ENCODE measurements at regions not wholly inside any gene's neighbourhood (a gene's known extent, or its start where the extent isn't known, plus 50 kb on each side); places are given as distances from the start of the nearest gene placed in this dataset.
"Not testable (repeated sequence)": the region's sequence is repeated elsewhere in the genome, so short reads cannot be mapped to it uniquely, and the experiment has no call there.

DNA sequence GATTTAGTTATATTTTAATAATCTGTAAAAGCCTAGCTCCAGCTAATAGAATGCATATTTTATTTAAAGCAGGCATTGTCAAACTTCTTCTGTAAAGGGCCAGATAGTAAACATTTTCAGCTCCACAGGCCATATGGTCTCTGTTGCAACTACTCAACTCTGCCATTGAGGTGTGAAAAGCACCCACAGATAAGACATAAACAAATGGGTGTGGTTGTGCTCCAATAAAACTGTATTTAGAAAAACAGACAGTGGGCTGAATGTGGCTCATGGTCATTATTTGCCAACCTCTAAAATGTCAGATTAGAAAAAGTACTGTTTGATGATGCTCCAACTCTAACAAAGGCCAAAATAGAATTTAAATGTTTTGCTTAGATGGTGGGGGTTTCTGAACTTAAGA, 519.9 kb downstream of the RNF144A start:
- no peak overlapping the region for H3K4me3 ChIP-seq (ENCODE audit: low read depth, low read length)
- no peak overlapping the region for H3K9ac ChIP-seq
- H3K27me3 ChIP-seq (ENCODE audit: control insufficient read depth, insufficient read depth, low read length): no peaks in the 10 kb centered on the region
- no peak overlapping the region for H3K4me2 ChIP-seq (ENCODE audit: low read length)
- H3K4me1 ChIP-seq: no peaks in the 10 kb centered on the region
- TF ChIP-seq, protein P1, sequence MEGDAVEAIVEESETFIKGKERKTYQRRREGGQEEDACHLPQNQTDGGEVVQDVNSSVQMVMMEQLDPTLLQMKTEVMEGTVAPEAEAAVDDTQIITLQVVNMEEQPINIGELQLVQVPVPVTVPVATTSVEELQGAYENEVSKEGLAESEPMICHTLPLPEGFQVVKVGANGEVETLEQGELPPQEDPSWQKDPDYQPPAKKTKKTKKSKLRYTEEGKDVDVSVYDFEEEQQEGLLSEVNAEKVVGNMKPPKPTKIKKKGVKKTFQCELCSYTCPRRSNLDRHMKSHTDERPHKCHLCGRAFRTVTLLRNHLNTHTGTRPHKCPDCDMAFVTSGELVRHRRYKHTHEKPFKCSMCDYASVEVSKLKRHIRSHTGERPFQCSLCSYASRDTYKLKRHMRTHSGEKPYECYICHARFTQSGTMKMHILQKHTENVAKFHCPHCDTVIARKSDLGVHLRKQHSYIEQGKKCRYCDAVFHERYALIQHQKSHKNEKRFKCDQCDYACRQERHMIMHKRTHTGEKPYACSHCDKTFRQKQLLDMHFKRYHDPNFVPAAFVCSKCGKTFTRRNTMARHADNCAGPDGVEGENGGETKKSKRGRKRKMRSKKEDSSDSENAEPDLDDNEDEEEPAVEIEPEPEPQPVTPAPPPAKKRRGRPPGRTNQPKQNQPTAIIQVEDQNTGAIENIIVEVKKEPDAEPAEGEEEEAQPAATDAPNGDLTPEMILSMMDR (IDR thresholded peaks at IDR 0.05): no peak
- H3K27ac ChIP-seq: no peak overlapping the region
- no peaks in the 10 kb centered on the region for H3K79me2 ChIP-seq
- H3K9me3 ChIP-seq (ENCODE audit: control insufficient read depth, low read length): no peaks in the 10 kb centered on the region
- no peak overlapping the region for H2AFZ ChIP-seq
- H3K36me3 ChIP-seq (ENCODE audit: control insufficient read depth, insufficient read depth, low read length): no peaks in the 10 kb centered on the region

DNA sequence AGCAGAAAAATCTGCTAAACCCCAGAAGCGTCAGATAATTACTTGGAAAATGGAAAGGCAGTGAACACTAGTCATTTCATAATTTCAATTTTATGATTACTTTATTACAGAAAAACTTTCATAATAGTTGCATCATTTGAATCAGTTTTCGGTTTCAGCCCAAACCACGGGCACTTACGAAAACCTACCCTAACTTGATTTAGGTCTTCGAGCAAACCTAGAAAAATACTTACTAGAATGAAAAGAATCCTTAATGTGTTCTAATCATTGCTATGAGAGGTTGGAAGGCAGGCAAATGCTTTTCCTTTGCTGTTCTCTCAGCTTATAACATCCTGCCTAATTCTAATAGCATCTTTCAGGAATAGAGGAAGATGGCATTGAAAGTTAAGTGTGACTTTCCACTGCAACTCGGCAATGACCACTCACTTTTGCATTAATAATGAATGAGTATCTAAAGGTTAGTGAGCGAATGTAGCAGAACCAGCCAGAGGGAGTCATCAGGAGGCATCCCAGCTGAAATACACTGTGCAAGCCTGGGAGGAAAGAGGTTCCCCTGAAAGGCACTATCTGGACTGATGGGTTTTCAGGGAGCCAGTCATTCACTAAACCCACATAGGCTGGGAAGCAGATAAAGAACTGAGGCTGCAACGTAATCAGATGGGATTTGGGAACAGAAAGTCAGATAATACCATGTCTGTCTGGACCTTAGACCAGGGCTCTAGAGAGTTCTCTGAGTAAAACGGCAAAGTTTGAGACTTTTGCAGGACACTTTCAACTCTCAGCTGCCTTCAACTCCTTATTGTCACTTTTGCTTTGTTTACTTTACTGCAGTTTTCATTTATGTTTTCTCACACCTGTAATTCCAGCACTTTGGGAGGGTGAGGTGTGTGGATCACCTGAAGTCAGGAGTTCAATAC, 520.8 kb downstream of the RNF144A start:
- H2AFZ ChIP-seq: no peak overlapping the region
- no peak overlapping the region for H3K9ac ChIP-seq
- H3K4me3 ChIP-seq (ENCODE audit: low read depth, low read length): no peak overlapping the region
- H3K4me1 ChIP-seq: no peaks in the 10 kb centered on the region
- no peak overlapping the region for H3K27ac ChIP-seq
- H3K79me2 ChIP-seq: no peaks in the 10 kb centered on the region
- no peaks in the 10 kb centered on the region for H3K36me3 ChIP-seq (ENCODE audit: control insufficient read depth, insufficient read depth, low read length)
- no peaks in the 10 kb centered on the region for H3K27me3 ChIP-seq (ENCODE audit: control insufficient read depth, insufficient read depth, low read length)
- no peaks in the 10 kb centered on the region for H3K9me3 ChIP-seq (ENCODE audit: control insufficient read depth, low read length)
- H3K4me2 ChIP-seq (ENCODE audit: low read length): no peak overlapping the region
- TF ChIP-seq, protein P1 (IDR thresholded peaks at IDR 0.05): no peak

DNA sequence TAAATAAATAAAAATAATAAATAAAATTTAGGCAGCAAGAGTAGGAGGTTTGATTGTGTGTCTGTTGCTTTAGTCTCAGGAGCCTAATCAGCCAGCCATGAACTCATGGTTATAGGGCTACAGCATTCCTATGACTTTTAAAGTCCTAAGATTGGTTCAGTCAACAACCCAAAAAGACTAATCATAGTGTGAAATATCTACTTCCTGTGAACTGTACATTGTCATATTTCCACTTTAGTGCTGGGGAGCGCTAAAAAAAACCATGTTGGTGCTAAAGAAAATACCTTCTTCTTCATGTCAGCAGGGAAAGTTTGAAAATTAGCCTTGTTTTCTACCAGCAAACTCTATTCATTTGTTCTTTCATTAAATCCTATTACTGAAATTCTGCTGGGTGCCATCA, 521.6 kb downstream of the RNF144A start:
- Histone ChIP-seq H3K4me2 (ENCODE audit: low read length) (no peak overlapping the region), H3K9ac (no peak overlapping the region), H3K4me3 (ENCODE audit: low read depth, low read length) (no peak overlapping the region), H3K4me1 (no peaks in the 10 kb centered on the region), H2AFZ (no peak overlapping the region), H3K27ac (no peak overlapping the region), H3K27me3 (ENCODE audit: control insufficient read depth, insufficient read depth, low read length) (no peaks in the 10 kb centered on the region), H3K9me3 (ENCODE audit: control insufficient read depth, low read length) (no peaks in the 10 kb centered on the region), H3K79me2 (no peaks in the 10 kb centered on the region), H3K36me3 (ENCODE audit: control insufficient read depth, insufficient read depth, low read length) (no peaks in the 10 kb centered on the region)
- TF ChIP-seq, protein P1 (IDR thresholded peaks at IDR 0.05): no peak

GRCh38 chr2:7440977-7441376, 523.8 kb downstream of the RNF144A start:
- no peaks in the 10 kb centered on the region for H3K36me3 ChIP-seq (ENCODE audit: control insufficient read depth, insufficient read depth, low read length)
- no peaks in the 10 kb centered on the region for H3K9me3 ChIP-seq (ENCODE audit: control insufficient read depth, low read length)
- H3K9ac ChIP-seq: no peak overlapping the region
- TF ChIP-seq, protein P1 (IDR thresholded peaks at IDR 0.05): no peak
- no peak overlapping the region for H3K4me3 ChIP-seq (ENCODE audit: low read depth, low read length)
- no peaks in the 10 kb centered on the region for H3K79me2 ChIP-seq
- H3K4me2 ChIP-seq (ENCODE audit: low read length): no peak overlapping the region
- H3K4me1 ChIP-seq: no peaks in the 10 kb centered on the region
- H3K27ac ChIP-seq: no peak overlapping the region
- H2AFZ ChIP-seq: no peak overlapping the region
- no peaks in the 10 kb centered on the region for H3K27me3 ChIP-seq (ENCODE audit: control insufficient read depth, insufficient read depth, low read length)

- not testable (repeated sequence) for H3K36me3 ChIP-seq (ENCODE audit: control insufficient read depth, insufficient read depth, low read length)
These were observed 524.6 kb downstream of the RNF144A start for GRCh38 chr2:7441841-7442240.

More at GRCh38 chr2:7441841-7442240, 524.6 kb downstream of the RNF144A start:
- not testable (repeated sequence) for H2AFZ ChIP-seq; H3K4me2 ChIP-seq (ENCODE audit: low read length); H3K9ac ChIP-seq; H3K79me2 ChIP-seq; H3K27ac ChIP-seq; H3K4me3 ChIP-seq (ENCODE audit: low read depth, low read length); H3K4me1 ChIP-seq; H3K27me3 ChIP-seq (ENCODE audit: control insufficient read depth, insufficient read depth, low read length); H3K9me3 ChIP-seq (ENCODE audit: control insufficient read depth, low read length)

Measured in parathyroid adenoma (tissue), 2 donors.